OCI-LY1 (cell line): ENCODE measurements at regions not wholly inside any gene's neighbourhood (a gene's known extent, or its start where the extent isn't known, plus 50 kb on each side); places are given as distances from the start of the nearest gene placed in this dataset.

Experiments
- EZH2 ChIP-seq: fragments of 200-600 bp; sonication (generic), shearing (Covaris generic); IDR thresholded peaks from 2 replicates; pipeline ENCODE4 v1.8.0; 2017; ENCODE audit warnings: borderline replicate concordance, mixed run types, mild to moderate bottlenecking, antibody characterized with exemption, low read length, moderate library complexity, mixed read lengths
- TF ChIP-seq, protein P1 (sequence below): fragments of 200-600 bp; sonication (generic), shearing (Covaris generic); IDR thresholded peaks from 2 replicates; pipeline ENCODE4 v1.5.1; 2017; ENCODE audit warnings: mild to moderate bottlenecking, antibody characterized with exemption, low read length, moderate library complexity, mixed read lengths

DNA sequence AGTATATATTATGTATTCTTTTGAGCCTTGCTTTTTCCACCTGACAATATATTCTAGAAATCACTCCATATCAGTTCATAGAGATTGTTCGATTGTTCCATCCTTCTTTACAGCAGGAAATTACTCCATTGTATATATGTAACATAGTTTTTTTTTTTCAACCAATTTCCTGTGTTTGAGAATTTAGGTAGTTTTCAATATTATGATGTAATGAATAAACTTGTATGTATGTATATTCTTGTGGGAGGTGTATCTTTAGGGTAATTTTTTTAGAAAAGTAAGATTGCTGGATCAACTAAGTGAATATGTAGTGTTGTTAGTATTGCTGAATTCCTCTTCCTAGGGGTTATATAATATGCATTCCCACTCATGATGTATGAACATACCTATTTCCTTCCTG lies 165.9 kb upstream of the PITX1 start:
- TF ChIP-seq, protein P1, sequence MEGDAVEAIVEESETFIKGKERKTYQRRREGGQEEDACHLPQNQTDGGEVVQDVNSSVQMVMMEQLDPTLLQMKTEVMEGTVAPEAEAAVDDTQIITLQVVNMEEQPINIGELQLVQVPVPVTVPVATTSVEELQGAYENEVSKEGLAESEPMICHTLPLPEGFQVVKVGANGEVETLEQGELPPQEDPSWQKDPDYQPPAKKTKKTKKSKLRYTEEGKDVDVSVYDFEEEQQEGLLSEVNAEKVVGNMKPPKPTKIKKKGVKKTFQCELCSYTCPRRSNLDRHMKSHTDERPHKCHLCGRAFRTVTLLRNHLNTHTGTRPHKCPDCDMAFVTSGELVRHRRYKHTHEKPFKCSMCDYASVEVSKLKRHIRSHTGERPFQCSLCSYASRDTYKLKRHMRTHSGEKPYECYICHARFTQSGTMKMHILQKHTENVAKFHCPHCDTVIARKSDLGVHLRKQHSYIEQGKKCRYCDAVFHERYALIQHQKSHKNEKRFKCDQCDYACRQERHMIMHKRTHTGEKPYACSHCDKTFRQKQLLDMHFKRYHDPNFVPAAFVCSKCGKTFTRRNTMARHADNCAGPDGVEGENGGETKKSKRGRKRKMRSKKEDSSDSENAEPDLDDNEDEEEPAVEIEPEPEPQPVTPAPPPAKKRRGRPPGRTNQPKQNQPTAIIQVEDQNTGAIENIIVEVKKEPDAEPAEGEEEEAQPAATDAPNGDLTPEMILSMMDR: no peak
- TF ChIP-seq EZH2: no peak
